SKM-1 (cell line): ENCODE measurements at regions not wholly inside any gene's neighbourhood (a gene's known extent, or its start where the extent isn't known, plus 50 kb on each side); places are given as distances from the start of the nearest gene placed in this dataset.

Experiments
- DNase-seq: peaks from one replicate; lab custom pipeline; 2025; ENCODE audit not compliant: unreplicated experiment; lab: John Stamatoyannopoulos, UW

GRCh38 chr20:54272901-54273488, 65.1 kb downstream of the PFDN4 start:
- DNase-seq = no peak

GRCh38 chr20:54275359-54276111, 67.6 kb downstream of the PFDN4 start:
- no peak for DNase-seq

- DNase-seq = no peak
Measured at GRCh38 chr20:54276577-54277169, 68.8 kb downstream of the PFDN4 start.

- DNase-seq = no peak
Measured at GRCh38 chr20:54278262-54278661, 70.4 kb downstream of the PFDN4 start.

- no peak for DNase-seq
Measured at GRCh38 chr20:54282625-54283024, 74.7 kb downstream of the PFDN4 start.

GRCh38 chr20:54283253-54283652, 75.4 kb downstream of the PFDN4 start:
- no peak for DNase-seq

- DNase-seq = no peak
Measured at GRCh38 chr20:54284928-54285704, 77.2 kb downstream of the PFDN4 start.

- no peak for DNase-seq
Measured at GRCh38 chr20:54290636-54291035, 82.7 kb downstream of the PFDN4 start.

- DNase-seq = no peak
Measured at GRCh38 chr20:54291339-54292010, 83.6 kb downstream of the PFDN4 start.

- no peak for DNase-seq
Measured at GRCh38 chr20:54292185-54292584, 84.3 kb downstream of the PFDN4 start.

GRCh38 chr20:54293526-54293925, 85.6 kb downstream of the PFDN4 start:
- DNase-seq = no peak

GRCh38 chr20:54294094-54294493, 86.2 kb downstream of the PFDN4 start:
- no peak for DNase-seq

GRCh38 chr20:54295686-54296085, 87.8 kb downstream of the PFDN4 start:
- no peak for DNase-seq

- no peak for DNase-seq
Measured at GRCh38 chr20:54305421-54305820, 97.5 kb downstream of the PFDN4 start.

- no peak for DNase-seq
Measured at GRCh38 chr20:54306985-54307710, 99.3 kb downstream of the PFDN4 start.

GRCh38 chr20:54308804-54309203, 100.9 kb downstream of the PFDN4 start:
- no peak for DNase-seq

GRCh38 chr20:54318892-54319291, 111.0 kb downstream of the PFDN4 start:
- no peak for DNase-seq

- no peak for DNase-seq
Measured at GRCh38 chr20:54320148-54320607, 112.3 kb downstream of the PFDN4 start.

GRCh38 chr20:54321352-54322087, 113.6 kb downstream of the PFDN4 start:
- no peak for DNase-seq
